ENCODE measurements at regions not wholly inside any gene's neighbourhood (a gene's known extent, or its start where the extent isn't known, plus 50 kb on each side); places are given as distances from the start of the nearest gene placed in this dataset.

DNA sequence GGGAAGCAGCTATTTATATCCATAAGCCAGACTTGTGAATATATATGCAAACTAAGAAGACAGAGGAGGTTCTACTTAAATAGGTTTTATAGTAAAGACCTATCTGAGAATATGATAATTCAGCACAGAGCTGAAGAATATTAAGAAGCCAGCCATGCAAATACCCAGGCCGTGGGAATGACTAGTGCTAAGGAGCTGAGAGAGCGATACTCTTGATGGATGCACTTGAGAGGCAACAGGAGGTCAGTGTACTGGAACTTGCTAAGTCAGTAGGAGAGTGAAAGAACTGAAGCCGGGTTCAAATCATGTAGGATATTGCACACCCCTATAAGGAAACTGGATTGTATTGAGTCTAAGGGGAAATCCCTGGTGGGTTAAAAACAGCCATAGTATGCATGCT lies 943.6 kb upstream of the MBL2 start:
- TF ChIP-seq, protein P1, sequence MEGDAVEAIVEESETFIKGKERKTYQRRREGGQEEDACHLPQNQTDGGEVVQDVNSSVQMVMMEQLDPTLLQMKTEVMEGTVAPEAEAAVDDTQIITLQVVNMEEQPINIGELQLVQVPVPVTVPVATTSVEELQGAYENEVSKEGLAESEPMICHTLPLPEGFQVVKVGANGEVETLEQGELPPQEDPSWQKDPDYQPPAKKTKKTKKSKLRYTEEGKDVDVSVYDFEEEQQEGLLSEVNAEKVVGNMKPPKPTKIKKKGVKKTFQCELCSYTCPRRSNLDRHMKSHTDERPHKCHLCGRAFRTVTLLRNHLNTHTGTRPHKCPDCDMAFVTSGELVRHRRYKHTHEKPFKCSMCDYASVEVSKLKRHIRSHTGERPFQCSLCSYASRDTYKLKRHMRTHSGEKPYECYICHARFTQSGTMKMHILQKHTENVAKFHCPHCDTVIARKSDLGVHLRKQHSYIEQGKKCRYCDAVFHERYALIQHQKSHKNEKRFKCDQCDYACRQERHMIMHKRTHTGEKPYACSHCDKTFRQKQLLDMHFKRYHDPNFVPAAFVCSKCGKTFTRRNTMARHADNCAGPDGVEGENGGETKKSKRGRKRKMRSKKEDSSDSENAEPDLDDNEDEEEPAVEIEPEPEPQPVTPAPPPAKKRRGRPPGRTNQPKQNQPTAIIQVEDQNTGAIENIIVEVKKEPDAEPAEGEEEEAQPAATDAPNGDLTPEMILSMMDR (IDR thresholded peaks at IDR 0.05) = no peak
- peaks cover 0 to 2% (median 0%) of the 10 kb centered on the region in 3 donors for H3K27me3 Mint-ChIP-seq (ENCODE audit: low read depth in 3 of 3)
- Histone ChIP-seq H3K4me2 (replicated peaks; ENCODE audit: extremely low read depth, low read length, poor library complexity, severe bottlenecking) (no peak overlapping the region), H3K79me2 (ENCODE audit: insufficient read depth, low read length) (no peaks in the 10 kb centered on the region), H3K36me3 (replicated peaks in 1 of 2; ENCODE audit: control insufficient read depth in 1 of 2, insufficient read depth in 2 of 2, low read length in 2 of 2) (no peaks in the 10 kb centered on the region), H4K20me1 (ENCODE audit: insufficient read depth, low read length) (no peaks in the 10 kb centered on the region), H3K4me1 (ENCODE audit: control insufficient read depth in 1 of 2, insufficient read depth in 2 of 2, low read length in 2 of 2) (no peaks in the 10 kb centered on the region), H2AFZ (ENCODE audit: insufficient read depth, low read depth, low read length, poor library complexity, severe bottlenecking) (no peak overlapping the region), H3K9ac (ENCODE audit: insufficient read depth, low read length, poor library complexity, severe bottlenecking) (no peak overlapping the region), H3K9me3 (replicated peaks in 1 of 2; ENCODE audit: control insufficient read depth in 1 of 2, insufficient read depth in 1 of 2, low read length in 2 of 2) (no peaks in the 10 kb centered on the region), H3K27me3 (ENCODE audit: control insufficient read depth in 2 of 2, insufficient read depth in 2 of 2, low read length in 2 of 2) (no peaks in the 10 kb centered on the region), H3K4me3 (replicated peaks in 1 of 3; ENCODE audit: low read depth in 2 of 3, low read length in 3 of 3) (no peak overlapping the region), H3K27ac (ENCODE audit: low read depth in 1 of 2, low read length in 2 of 2) (no peak overlapping the region)
- DNase-seq = no peak
- no peaks in the 10 kb centered on the region for H3K36me3 Mint-ChIP-seq
- no peak overlapping the region for H3K4me3 Mint-ChIP-seq
- H3K27ac Mint-ChIP-seq = no peak overlapping the region
- H3K4me1 Mint-ChIP-seq = no peaks in the 10 kb centered on the region
- intact Hi-C loops (cut with micrococcal nuclease) = no loop called here
- WGBS (ENCODE audit: insufficient coverage) = 67% methylated on average over 1 of the region's 3 CpGs
- H3K9me3 Mint-ChIP-seq = peaks cover 0 to 5% (median 0%) of the 10 kb centered on the region in 7 donors

DNA sequence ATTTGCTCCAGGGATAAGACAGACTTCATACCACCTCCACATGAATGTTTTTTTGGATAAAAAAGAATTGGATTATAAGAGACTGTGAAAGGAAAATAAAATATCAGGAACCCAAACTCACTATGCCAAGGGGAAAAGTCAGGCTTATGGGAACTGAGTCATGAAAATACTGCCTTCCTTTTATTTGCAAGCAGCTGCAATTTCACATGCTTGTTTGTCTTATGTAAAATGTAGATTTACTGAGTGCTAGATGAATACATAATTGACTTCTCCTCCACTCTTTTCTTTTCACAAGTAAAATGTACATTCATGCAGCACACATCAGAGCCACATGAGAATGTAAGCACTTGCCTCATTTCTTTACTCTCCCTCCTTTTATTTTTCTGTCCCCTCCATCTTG lies 940.8 kb upstream of the MBL2 start:
- Mint-ChIP-seq H3K36me3 (no peaks in the 10 kb centered on the region), H3K27me3 (ENCODE audit: low read depth in 3 of 3) (no peaks in the 10 kb centered on the region), H3K4me1 (no peaks in the 10 kb centered on the region), H3K9me3 (peaks cover 0 to 8% (median 0%) of the 10 kb centered on the region in 7 donors), H3K4me3 (no peak overlapping the region), H3K27ac (no peak overlapping the region)
- H3K4me1 ChIP-seq (ENCODE audit: control insufficient read depth in 1 of 2, insufficient read depth in 2 of 2, low read length in 2 of 2) = no peaks in the 10 kb centered on the region
- H3K27me3 ChIP-seq (ENCODE audit: control insufficient read depth in 2 of 2, insufficient read depth in 2 of 2, low read length in 2 of 2) = no peaks in the 10 kb centered on the region
- TF ChIP-seq, protein P1 (IDR thresholded peaks at IDR 0.05) = no peak
- no peaks in the 10 kb centered on the region for H4K20me1 ChIP-seq (ENCODE audit: insufficient read depth, low read length)
- no peak overlapping the region for H3K27ac ChIP-seq (ENCODE audit: low read depth in 1 of 2, low read length in 2 of 2)
- H2AFZ ChIP-seq (ENCODE audit: insufficient read depth, low read depth, low read length, poor library complexity, severe bottlenecking) = no peak overlapping the region
- H3K4me3 ChIP-seq (replicated peaks in 1 of 3; ENCODE audit: low read depth in 2 of 3, low read length in 3 of 3) = no peak overlapping the region
- H3K9me3 ChIP-seq (replicated peaks in 1 of 2; ENCODE audit: control insufficient read depth in 1 of 2, insufficient read depth in 1 of 2, low read length in 2 of 2) = peaks cover 0 to 3% of the 10 kb centered on the region in 2 donors
- no peak overlapping the region for H3K4me2 ChIP-seq (replicated peaks; ENCODE audit: extremely low read depth, low read length, poor library complexity, severe bottlenecking)
- no peak for DNase-seq
- no peak overlapping the region for H3K9ac ChIP-seq (ENCODE audit: insufficient read depth, low read length, poor library complexity, severe bottlenecking)
- intact Hi-C loops (cut with micrococcal nuclease) = no loop called here
- H3K79me2 ChIP-seq (ENCODE audit: insufficient read depth, low read length) = no peaks in the 10 kb centered on the region
- no peaks in the 10 kb centered on the region for H3K36me3 ChIP-seq (replicated peaks in 1 of 2; ENCODE audit: control insufficient read depth in 1 of 2, insufficient read depth in 2 of 2, low read length in 2 of 2)
